ENCODE measurements at regions not wholly inside any gene's neighbourhood (a gene's known extent, or its start where the extent isn't known, plus 50 kb on each side); places are given as distances from the start of the nearest gene placed in this dataset.
"Not testable (repeated sequence)": the region's sequence is repeated elsewhere in the genome, so short reads cannot be mapped to it uniquely, and the experiment has no call there.

- no peak for TF ChIP-seq POLR2A (IDR thresholded peaks at IDR 0.05; ENCODE audit: low read length)
- no peak for TF ChIP-seq GATA1 (IDR thresholded peaks at IDR 0.05; ENCODE audit: low read depth, low read length)
- DNase-seq, result no peak
Measured at GRCh38 chr2:154556607-154557006, 141.9 kb upstream of the KCNJ3 start.

- TF ChIP-seq GATA1 (IDR thresholded peaks at IDR 0.05; ENCODE audit: low read depth, low read length), result no peak
- TF ChIP-seq POLR2A (IDR thresholded peaks at IDR 0.05; ENCODE audit: low read length), result no peak
- DNase-seq, result no peak
Measured at GRCh38 chr2:154557906-154558305, 140.6 kb upstream of the KCNJ3 start.

- DNase-seq, result no peak
- TF ChIP-seq GATA1 (IDR thresholded peaks at IDR 0.05; ENCODE audit: low read depth, low read length), result no peak
- no peak for TF ChIP-seq POLR2A (IDR thresholded peaks at IDR 0.05; ENCODE audit: low read length)
Measured at GRCh38 chr2:154565433-154565832, 133.1 kb upstream of the KCNJ3 start.

DNA sequence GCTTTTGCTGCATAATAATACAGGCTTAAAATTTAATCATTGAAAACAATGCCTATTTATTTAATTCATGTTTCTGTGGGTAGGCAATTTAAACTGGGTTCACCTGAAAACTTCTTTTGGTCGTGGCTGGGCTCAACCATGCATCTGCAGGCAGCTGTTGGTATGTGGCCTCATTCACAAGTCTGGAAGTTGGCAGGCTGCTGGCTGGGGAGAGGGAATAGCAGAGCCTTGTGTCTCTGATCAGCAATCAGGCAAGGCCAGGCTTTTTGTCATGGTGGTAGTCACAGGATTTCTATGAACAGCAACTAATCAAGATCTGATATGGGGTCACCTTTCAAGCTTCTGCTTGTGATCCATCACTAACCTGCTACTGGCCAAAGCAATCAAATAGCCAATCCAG lies 130.1 kb upstream of the KCNJ3 start:
- DNase-seq, result no peak
- TF ChIP-seq POLR2A (IDR thresholded peaks at IDR 0.05; ENCODE audit: low read length) (no peak), GATA1 (IDR thresholded peaks at IDR 0.05; ENCODE audit: low read depth, low read length) (no peak)

DNA sequence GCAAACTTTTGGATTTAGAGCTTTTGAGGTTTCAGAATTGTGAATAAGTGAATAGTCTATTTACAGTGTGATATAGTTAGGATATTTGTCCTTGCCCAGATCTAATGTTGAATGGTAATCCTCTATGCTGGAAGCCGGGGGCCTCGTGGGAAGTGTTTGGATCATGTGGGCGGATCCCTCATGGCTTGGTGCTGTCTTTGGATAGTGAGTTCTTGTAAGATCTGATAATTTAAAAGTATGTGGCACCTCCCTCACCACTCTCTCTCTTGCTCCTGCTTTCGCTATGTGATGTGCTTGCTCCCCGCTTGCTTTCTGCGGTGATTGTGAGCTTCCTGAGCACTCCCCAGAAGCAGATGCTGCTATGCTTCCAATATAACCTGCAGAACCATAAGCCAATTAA lies 128.0 kb upstream of the KCNJ3 start:
- no peak for TF ChIP-seq GATA1 (IDR thresholded peaks at IDR 0.05; ENCODE audit: low read depth, low read length)
- no peak for TF ChIP-seq POLR2A (IDR thresholded peaks at IDR 0.05; ENCODE audit: low read length)
- no peak for DNase-seq

DNA sequence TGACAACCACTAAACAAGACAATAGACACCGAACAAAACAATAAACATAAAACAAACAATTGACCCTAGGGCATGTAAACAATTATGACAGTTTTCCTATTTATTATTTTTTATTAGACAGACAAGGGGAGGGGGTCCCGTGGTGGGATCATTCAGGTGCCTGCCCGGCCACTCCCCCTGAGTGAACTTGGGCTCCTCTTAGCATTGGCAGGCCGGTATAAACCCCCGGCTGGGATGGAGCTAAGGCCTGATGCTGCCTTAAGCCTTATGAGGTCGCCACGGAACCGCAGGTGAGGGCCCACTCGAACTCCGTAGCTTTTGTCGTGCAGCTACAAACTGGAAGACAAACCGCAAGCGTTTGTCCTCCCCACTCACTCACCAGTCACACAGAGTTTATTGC lies 121.8 kb upstream of the KCNJ3 start:
- not testable (repeated sequence) for DNase-seq

DNA sequence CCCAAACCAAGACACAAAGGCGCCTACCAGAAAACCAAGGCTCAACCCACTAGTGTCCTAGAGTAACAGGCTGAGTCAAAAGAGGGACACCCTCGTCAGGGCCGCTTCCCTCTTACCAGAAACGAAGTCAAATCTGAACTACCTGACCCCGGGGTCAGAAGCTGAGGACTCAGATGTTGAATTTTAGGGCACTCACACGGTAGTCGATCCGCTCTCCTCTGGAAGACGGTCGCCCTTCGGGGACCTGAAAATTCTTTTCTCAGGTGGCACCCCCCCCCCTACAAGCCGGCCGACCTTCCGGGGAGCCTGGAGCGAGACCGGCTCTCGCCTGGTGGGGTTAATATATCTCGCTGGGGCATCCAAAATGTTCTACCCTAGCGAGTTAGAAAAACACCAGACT lies 121.1 kb upstream of the KCNJ3 start:
- DNase-seq, result no peak
- no peak for TF ChIP-seq POLR2A (IDR thresholded peaks at IDR 0.05; ENCODE audit: low read length)
- no peak for TF ChIP-seq GATA1 (IDR thresholded peaks at IDR 0.05; ENCODE audit: low read depth, low read length)

GRCh38 chr2:154580767-154581166 lies 117.7 kb upstream of the KCNJ3 start:
- TF ChIP-seq POLR2A (IDR thresholded peaks at IDR 0.05; ENCODE audit: low read length), result no peak
- no peak for TF ChIP-seq GATA1 (IDR thresholded peaks at IDR 0.05; ENCODE audit: low read depth, low read length)
- no peak for DNase-seq

DNA sequence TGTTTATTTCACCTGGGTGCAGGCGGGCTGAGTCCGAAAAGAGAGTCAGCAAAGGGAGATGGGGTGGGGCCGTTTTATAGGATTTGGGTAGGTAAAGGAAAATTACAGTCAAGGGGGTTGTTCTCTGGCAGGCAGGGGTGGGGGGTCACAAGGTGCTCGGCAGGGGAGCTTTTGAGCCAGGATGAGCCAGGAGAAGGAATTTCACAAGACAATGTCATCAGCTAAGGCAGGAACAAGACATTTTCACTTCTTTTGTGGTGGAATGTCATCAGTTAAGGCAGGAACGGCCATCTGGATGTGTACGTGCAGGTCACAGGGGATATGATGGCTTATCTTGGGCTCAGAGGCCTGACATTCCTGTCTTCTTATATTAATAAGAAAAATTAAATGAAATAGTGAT lies 115.8 kb upstream of the KCNJ3 start:
- DNase-seq, result not testable (repeated sequence)

DNA sequence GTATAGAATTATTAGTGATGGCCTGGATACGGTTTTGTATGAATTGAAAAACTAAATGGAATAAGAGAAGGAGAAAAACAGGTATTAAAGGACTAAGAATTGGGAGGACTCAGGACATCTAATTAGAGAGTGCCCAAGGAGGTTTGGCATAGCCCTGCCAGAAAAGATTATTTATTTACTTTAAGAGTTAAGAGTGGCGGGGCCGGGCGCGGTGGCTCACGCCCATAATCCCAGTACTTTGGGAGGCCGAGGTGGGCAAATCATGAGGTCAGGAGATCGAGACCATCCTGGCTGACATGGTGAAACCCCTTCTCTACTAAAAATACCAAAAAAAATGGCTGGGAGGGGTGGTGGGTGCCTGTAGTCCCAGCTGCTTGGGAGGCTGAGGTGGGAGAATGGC lies 115.2 kb upstream of the KCNJ3 start:
- DNase-seq, result not testable (repeated sequence)

GRCh38 chr2:154587739-154588138 lies 110.8 kb upstream of the KCNJ3 start:
- no peak for TF ChIP-seq POLR2A (IDR thresholded peaks at IDR 0.05; ENCODE audit: low read length)
- TF ChIP-seq GATA1 (IDR thresholded peaks at IDR 0.05; ENCODE audit: low read depth, low read length), result no peak
- DNase-seq, result no peak

GRCh38 chr2:154588838-154589237 lies 109.7 kb upstream of the KCNJ3 start:
- TF ChIP-seq POLR2A (IDR thresholded peaks at IDR 0.05; ENCODE audit: low read length) (no peak), GATA1 (IDR thresholded peaks at IDR 0.05; ENCODE audit: low read depth, low read length) (no peak)
- DNase-seq, result no peak

- no peak for DNase-seq
- TF ChIP-seq POLR2A (IDR thresholded peaks at IDR 0.05; ENCODE audit: low read length) (no peak), GATA1 (IDR thresholded peaks at IDR 0.05; ENCODE audit: low read depth, low read length) (no peak)
Measured at GRCh38 chr2:154589514-154589913, 109.0 kb upstream of the KCNJ3 start.

DNA sequence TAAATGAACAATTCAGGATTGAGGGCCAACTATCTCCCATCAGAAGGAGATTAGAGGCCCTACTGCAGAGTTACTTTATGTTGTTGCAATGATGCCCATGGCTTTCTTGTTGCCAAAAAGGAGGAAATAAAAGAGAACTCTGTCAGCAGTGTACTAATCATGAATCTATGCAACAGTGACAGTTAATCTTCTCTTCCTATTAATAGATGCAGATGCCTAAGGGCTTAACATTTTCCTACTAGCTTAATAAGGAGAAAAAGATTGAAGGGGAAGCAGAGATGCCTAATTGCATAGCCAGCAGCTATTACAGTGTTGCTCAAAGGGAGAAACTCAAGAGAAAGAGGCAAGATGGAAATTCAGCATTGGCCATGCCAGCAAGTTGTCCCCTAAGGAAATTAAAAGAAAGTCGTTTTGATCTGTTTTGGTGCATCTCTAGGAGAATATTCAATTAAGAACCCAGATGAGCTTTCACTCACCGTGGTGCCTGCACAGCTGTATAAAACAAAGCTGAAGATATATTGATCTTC lies 107.1 kb upstream of the KCNJ3 start:
- no peak for DNase-seq
- no peak for TF ChIP-seq GATA1 (IDR thresholded peaks at IDR 0.05; ENCODE audit: low read depth, low read length)
- TF ChIP-seq POLR2A (IDR thresholded peaks at IDR 0.05; ENCODE audit: low read length), result no peak

DNA sequence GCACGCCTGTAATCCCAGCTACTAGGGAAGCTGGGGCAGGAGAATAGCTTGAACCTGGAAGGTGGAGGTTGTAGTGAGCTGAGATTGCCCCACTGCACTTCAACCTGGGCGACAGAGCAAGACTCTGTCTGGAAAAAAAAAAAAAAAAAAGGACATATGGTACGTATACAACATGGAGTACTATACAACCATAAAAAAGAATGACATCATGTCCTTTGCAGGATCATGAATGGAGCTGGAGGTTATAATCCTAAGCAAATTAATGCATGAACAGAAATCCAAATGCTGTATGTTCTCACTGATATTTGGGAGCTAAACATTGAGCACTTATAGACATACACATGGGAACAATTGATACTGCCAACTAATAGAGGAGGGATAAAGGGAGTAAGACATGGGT lies 99.3 kb upstream of the KCNJ3 start:
- DNase-seq, result no peak
- TF ChIP-seq POLR2A (IDR thresholded peaks at IDR 0.05; ENCODE audit: low read length), result no peak
- TF ChIP-seq GATA1 (IDR thresholded peaks at IDR 0.05; ENCODE audit: low read depth, low read length), result no peak

GRCh38 chr2:154600927-154601494 lies 97.5 kb upstream of the KCNJ3 start:
- TF ChIP-seq GATA1 (IDR thresholded peaks at IDR 0.05; ENCODE audit: low read depth, low read length) (no peak), POLR2A (IDR thresholded peaks at IDR 0.05; ENCODE audit: low read length) (no peak)

More at GRCh38 chr2:154600927-154601494, 97.5 kb upstream of the KCNJ3 start:
- no peak for DNase-seq
